Natural killer cell treated with Interleukin-12 subunit alpha and Interleukin-12 subunit beta and Interleukin-15 and Interleukin-18, amount 100 ng/mL, for 72 hours (primary cell): ENCODE measurements at regions not wholly inside any gene's neighbourhood (a gene's known extent, or its start where the extent isn't known, plus 50 kb on each side); places are given as distances from the start of the nearest gene placed in this dataset.

Experiments used
- ATAC-seq, 2 donors: fragments of 150-1000 bp; cut with Tn5 transposase in 1 of 2; sonication (Bioruptor Pico), chemical (Tn5 transposase) in 1 of 2; 2 replicates each; pipeline ENCODE4 v1.10.0; 2021
- DNase-seq: peaks from one replicate; pipeline ENCODE4 v3.0.0; 2022; ENCODE audit warnings: low spot score
- H3K27ac Mint-ChIP-seq, 2 donors: 1 replicate in 1 of 2; 2 replicates in 1 of 2; pipeline ENCODE4 v1.8.0; 2022; ENCODE audit warnings: mixed read lengths in 2 of 2, mild to moderate bottlenecking in 1 of 2, moderate library complexity in 1 of 2
- H3K27me3 Mint-ChIP-seq, 2 donors: 1 replicate in 1 of 2; 2 replicates in 1 of 2; pipeline ENCODE4 v1.8.0; 2022; ENCODE audit warnings: mixed read lengths in 2 of 2
- H3K36me3 Mint-ChIP-seq: one replicate; pipeline ENCODE4 v1.8.0; 2022; ENCODE audit warnings: mixed read lengths
- H3K4me1 Mint-ChIP-seq, 2 donors: 1 replicate in 1 of 2; 2 replicates in 1 of 2; pipeline ENCODE4 v1.8.0; 2022; ENCODE audit warnings: low read depth in 2 of 2, mixed read lengths in 2 of 2, mild to moderate bottlenecking in 1 of 2
- H3K4me3 Mint-ChIP-seq: one replicate; pipeline ENCODE4 v1.8.0; 2022; ENCODE audit warnings: mixed read lengths
- H3K9me3 Mint-ChIP-seq: 2 replicates; pipeline ENCODE4 v1.8.0; 2022; ENCODE audit warnings: mixed read lengths

- Mint-ChIP-seq H3K4me3 (no peak overlapping the region), H3K27me3 (no peaks in the 10 kb centered on the region), H3K36me3 (no peaks in the 10 kb centered on the region), H3K9me3 (peaks cover 3% of the 10 kb centered on the region), H3K27ac (no peak overlapping the region), H3K4me1 (no peaks in the 10 kb centered on the region)
- ATAC-seq (no peak), DNase-seq (no peak)
Observed at GRCh38 chr4:18404642-18405041, 383.1 kb upstream of the LCORL start.

GRCh38 chr4:18403327-18403726 lies 381.8 kb upstream of the LCORL start:
- ATAC-seq (no peak), DNase-seq (no peak)
- no peak overlapping the region for H3K27ac Mint-ChIP-seq
- H3K36me3 Mint-ChIP-seq, result no peaks in the 10 kb centered on the region
- H3K9me3 Mint-ChIP-seq, result peaks cover 3% of the 10 kb centered on the region
- H3K27me3 Mint-ChIP-seq, result no peaks in the 10 kb centered on the region
- no peaks in the 10 kb centered on the region for H3K4me1 Mint-ChIP-seq
- H3K4me3 Mint-ChIP-seq, result no peak overlapping the region

DNA sequence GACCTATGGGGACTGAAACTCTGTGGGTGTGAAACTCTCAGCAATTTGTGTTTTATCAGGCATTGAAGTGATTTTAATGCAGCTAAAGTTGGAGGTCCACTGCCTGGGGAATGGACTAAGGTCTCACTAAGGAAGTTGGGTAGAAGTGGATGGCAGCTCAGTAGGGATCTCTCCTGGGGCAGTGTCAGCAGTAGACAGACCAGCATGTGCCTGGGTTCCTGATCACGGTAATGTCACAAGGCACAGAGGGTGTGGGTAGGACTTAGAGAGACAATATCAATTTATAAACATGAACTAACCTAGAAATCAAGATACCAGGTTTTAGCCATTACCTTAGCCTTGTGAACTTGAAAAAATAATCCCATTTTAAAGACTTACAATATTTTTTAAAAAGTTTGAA lies 380.3 kb upstream of the LCORL start:
- Mint-ChIP-seq H3K4me1 (no peaks in the 10 kb centered on the region), H3K27me3 (no peaks in the 10 kb centered on the region), H3K4me3 (no peak overlapping the region), H3K9me3 (peaks cover 3% of the 10 kb centered on the region), H3K27ac (no peak overlapping the region), H3K36me3 (no peaks in the 10 kb centered on the region)
- no peak for DNase-seq
- no peak for ATAC-seq

DNA sequence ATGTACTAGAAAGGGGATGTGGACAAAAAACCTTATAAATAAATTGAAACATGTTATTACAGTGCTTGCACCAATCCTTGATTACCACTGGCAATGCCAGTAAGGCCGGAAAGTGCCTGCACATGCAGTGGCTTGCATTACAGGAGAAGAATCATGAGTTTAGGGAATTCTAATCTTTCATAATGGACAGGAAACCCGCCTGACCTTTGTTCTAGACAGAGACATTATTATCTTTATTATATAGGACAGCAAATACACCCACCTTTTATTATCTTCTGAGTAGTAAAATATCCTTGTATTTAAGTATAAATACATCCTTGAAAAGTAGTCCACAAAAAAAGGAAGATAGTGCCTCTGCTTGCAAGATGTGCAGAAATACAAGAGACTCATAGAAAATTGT lies 379.9 kb upstream of the LCORL start:
- Mint-ChIP-seq H3K4me1 (no peaks in the 10 kb centered on the region), H3K27me3 (no peaks in the 10 kb centered on the region), H3K27ac (no peak overlapping the region), H3K4me3 (no peak overlapping the region), H3K9me3 (peaks cover 3% of the 10 kb centered on the region), H3K36me3 (no peaks in the 10 kb centered on the region)
- DNase-seq, result no peak
- no peak for ATAC-seq

DNA sequence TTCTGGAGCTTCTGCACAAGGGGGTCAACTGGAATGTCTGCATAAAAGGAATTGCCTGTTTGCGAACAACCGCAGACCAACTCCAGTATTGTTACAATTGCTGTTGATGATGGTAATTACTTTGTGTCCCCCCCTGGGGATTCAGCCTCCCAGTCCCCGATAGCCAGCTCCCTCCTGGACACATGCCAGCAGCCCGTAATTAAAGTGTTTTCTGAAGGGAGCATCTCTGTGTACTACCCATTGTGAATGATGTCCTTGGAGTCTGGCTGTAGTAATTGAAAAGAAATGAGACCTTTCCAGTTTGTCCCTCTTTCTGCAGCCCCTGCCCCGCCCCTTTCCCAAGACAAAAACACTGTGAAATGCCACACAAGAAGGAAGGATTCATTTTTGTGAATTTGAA lies 377.1 kb upstream of the LCORL start:
- Mint-ChIP-seq H3K36me3 (no peaks in the 10 kb centered on the region), H3K27me3 (no peaks in the 10 kb centered on the region), H3K4me1 (no peaks in the 10 kb centered on the region), H3K9me3 (peaks cover 3% of the 10 kb centered on the region), H3K27ac (no peak overlapping the region), H3K4me3 (no peak overlapping the region)
- DNase-seq, result no peak
- ATAC-seq, result no peak

GRCh38 chr4:18397681-18398390 lies 376.3 kb upstream of the LCORL start:
- Mint-ChIP-seq H3K4me3 (no peak overlapping the region), H3K27me3 (no peaks in the 10 kb centered on the region), H3K27ac (no peak overlapping the region), H3K36me3 (no peaks in the 10 kb centered on the region), H3K4me1 (no peaks in the 10 kb centered on the region), H3K9me3 (peaks cover under 1% of the 10 kb centered on the region)
- DNase-seq (no peak), ATAC-seq (no peak)

GRCh38 chr4:18394656-18395055 lies 373.1 kb upstream of the LCORL start:
- Mint-ChIP-seq H3K27ac (no peak overlapping the region), H3K9me3 (no peaks in the 10 kb centered on the region), H3K36me3 (no peaks in the 10 kb centered on the region), H3K27me3 (no peaks in the 10 kb centered on the region), H3K4me1 (no peaks in the 10 kb centered on the region), H3K4me3 (no peak overlapping the region)
- DNase-seq, result no peak
- ATAC-seq, result no peak

DNA sequence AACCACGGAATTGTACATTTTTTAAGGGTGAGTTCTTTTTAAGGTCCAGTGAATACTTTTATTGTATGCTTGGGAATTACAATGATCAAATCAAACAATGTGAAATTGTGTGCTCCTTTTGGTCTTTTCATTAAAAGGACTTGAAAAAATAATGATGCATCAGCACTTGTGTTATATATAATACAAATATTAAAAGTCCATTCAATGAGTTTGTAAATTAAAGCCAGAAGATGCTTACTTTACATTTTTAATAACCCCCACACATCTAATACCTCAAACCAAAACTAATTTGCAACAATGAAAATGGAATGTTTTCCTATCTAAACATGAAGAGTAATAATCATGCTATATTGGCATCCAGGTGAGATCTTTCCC lies 369.8 kb upstream of the LCORL start:
- no peaks in the 10 kb centered on the region for H3K36me3 Mint-ChIP-seq
- H3K27ac Mint-ChIP-seq, result no peak overlapping the region
- ATAC-seq, result no peak
- no peak overlapping the region for H3K4me3 Mint-ChIP-seq
- no peaks in the 10 kb centered on the region for H3K4me1 Mint-ChIP-seq
- H3K27me3 Mint-ChIP-seq, result no peaks in the 10 kb centered on the region
- H3K9me3 Mint-ChIP-seq, result peaks cover 1% of the 10 kb centered on the region
- DNase-seq, result no peak

GRCh38 chr4:18390655-18391353 lies 369.2 kb upstream of the LCORL start:
- Mint-ChIP-seq H3K4me1 (no peaks in the 10 kb centered on the region), H3K36me3 (no peaks in the 10 kb centered on the region), H3K27me3 (no peaks in the 10 kb centered on the region), H3K27ac (no peak overlapping the region), H3K4me3 (no peak overlapping the region), H3K9me3 (peaks cover 7% of the 10 kb centered on the region)
- DNase-seq, result no peak
- no peak for ATAC-seq

GRCh38 chr4:18389115-18389514 lies 367.6 kb upstream of the LCORL start:
- DNase-seq (no peak), ATAC-seq (no peak)
- Mint-ChIP-seq H3K9me3 (peaks cover 13% of the 10 kb centered on the region), H3K4me3 (no peak overlapping the region), H3K27me3 (no peaks in the 10 kb centered on the region), H3K4me1 (no peaks in the 10 kb centered on the region), H3K27ac (no peak overlapping the region), H3K36me3 (no peaks in the 10 kb centered on the region)

GRCh38 chr4:18388039-18388438 lies 366.5 kb upstream of the LCORL start:
- Mint-ChIP-seq H3K4me1 (no peaks in the 10 kb centered on the region), H3K4me3 (no peak overlapping the region), H3K9me3 (peaks cover 13% of the 10 kb centered on the region), H3K36me3 (no peaks in the 10 kb centered on the region), H3K27ac (no peak overlapping the region), H3K27me3 (no peaks in the 10 kb centered on the region)
- DNase-seq (no peak), ATAC-seq (no peak)

GRCh38 chr4:18381186-18381585 lies 359.6 kb upstream of the LCORL start:
- H3K27ac Mint-ChIP-seq, result no peak overlapping the region
- no peaks in the 10 kb centered on the region for H3K36me3 Mint-ChIP-seq
- no peaks in the 10 kb centered on the region for H3K27me3 Mint-ChIP-seq
- peaks cover 22% of the 10 kb centered on the region for H3K9me3 Mint-ChIP-seq
- ATAC-seq, result no peak
- no peaks in the 10 kb centered on the region for H3K4me1 Mint-ChIP-seq
- no peak overlapping the region for H3K4me3 Mint-ChIP-seq
- DNase-seq, result no peak

- no peak overlapping the region for H3K4me3 Mint-ChIP-seq
- H3K27me3 Mint-ChIP-seq, result no peaks in the 10 kb centered on the region
- ATAC-seq (no peak), DNase-seq (no peak)
- H3K4me1 Mint-ChIP-seq, result no peaks in the 10 kb centered on the region
- H3K27ac Mint-ChIP-seq, result no peak overlapping the region
- no peaks in the 10 kb centered on the region for H3K9me3 Mint-ChIP-seq
- no peaks in the 10 kb centered on the region for H3K36me3 Mint-ChIP-seq
Observed at GRCh38 chr4:18369561-18369960, 348.0 kb upstream of the LCORL start.

DNA sequence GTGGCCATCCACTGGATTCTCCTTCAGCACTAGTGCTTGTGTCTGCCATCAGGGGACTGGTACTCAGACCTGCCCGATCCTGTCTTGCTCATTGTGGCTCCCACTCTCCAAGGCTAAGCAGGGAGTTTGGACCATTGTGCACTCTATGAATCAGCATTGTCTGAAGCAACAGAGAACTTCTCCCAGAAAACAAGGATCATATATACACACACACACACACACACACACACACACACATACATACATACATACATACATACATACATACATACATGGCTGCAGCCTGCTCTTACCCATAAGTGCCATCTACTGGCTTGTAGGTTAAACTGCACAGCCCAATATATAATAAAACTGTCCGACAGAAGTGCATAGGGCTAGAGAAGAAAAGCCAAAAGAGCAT lies 345.3 kb upstream of the LCORL start:
- ATAC-seq (no peak), DNase-seq (no peak)
- no peaks in the 10 kb centered on the region for H3K36me3 Mint-ChIP-seq
- H3K9me3 Mint-ChIP-seq, result no peaks in the 10 kb centered on the region
- H3K4me1 Mint-ChIP-seq, result no peaks in the 10 kb centered on the region
- no peak overlapping the region for H3K4me3 Mint-ChIP-seq
- no peaks in the 10 kb centered on the region for H3K27me3 Mint-ChIP-seq
- no peak overlapping the region for H3K27ac Mint-ChIP-seq

DNA sequence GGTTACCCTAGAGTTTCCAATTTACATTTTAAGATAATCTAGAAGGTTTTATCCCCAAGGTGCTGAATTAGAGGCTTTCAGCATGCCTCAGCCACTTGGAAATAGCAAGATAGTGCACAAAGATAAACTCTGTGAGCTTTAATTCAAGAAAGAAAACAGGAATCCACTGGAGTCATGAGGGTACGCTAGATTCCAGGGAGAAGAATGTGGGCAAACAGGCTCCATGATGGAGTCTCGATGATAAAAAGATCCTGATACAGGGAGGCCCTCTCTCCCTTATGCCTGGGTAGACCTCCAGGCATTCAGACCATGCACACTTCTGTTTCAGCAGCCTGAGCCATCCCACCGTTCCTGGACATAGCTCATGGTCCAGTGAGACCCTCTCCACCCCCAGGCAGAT lies 344.6 kb upstream of the LCORL start:
- ATAC-seq (no peak), DNase-seq (no peak)
- no peaks in the 10 kb centered on the region for H3K27me3 Mint-ChIP-seq
- H3K4me3 Mint-ChIP-seq, result no peak overlapping the region
- no peaks in the 10 kb centered on the region for H3K9me3 Mint-ChIP-seq
- H3K4me1 Mint-ChIP-seq, result no peaks in the 10 kb centered on the region
- H3K36me3 Mint-ChIP-seq, result no peaks in the 10 kb centered on the region
- no peak overlapping the region for H3K27ac Mint-ChIP-seq
